LNCaP clone FGC (cell line): ENCODE measurements at regions not wholly inside any gene's neighbourhood (a gene's known extent, or its start where the extent isn't known, plus 50 kb on each side); places are given as distances from the start of the nearest gene placed in this dataset.

Experiments used
- DNase-seq: peaks from one replicate; pipeline ENCODE4 v3.0.0-alpha.2; 2011; ENCODE audit warnings: low read depth
- H3K4me3 ChIP-seq: 2 replicates; pipeline ENCODE4 v1.5.1; 2011; ENCODE audit warnings: mild to moderate bottlenecking, low read depth, low read length, control low read depth
- TF ChIP-seq, protein P1 (sequence below): IDR thresholded peaks from 2 replicates; pipeline ENCODE4 v1.5.1; 2012; ENCODE audit warnings: mild to moderate bottlenecking; ENCODE audit not compliant: control insufficient read depth, insufficient read depth; ENCODE audit errors: extremely low read depth

DNA sequence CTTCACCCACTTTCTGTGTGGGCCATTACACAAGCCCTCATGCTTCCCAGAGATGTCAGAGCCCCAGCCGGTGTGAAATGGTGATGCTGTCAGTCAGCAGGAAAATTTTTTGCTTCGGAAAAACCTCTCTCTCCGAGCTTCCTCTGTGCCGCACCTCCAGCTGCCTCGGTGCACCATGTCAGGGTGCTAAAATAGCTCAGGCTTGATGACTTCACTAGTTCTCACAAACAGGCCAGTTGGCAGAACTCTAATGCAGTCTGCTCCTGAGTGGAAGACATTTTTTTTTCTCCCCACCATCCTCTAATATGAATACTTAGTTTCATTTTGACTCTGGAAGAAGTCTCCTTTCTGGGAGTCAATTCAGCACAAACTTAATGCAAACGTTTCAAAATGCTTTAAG lies 71.3 kb downstream of the KLF12 start:
- no peak for DNase-seq
- no peak overlapping the region for H3K4me3 ChIP-seq
- TF ChIP-seq, protein P1, sequence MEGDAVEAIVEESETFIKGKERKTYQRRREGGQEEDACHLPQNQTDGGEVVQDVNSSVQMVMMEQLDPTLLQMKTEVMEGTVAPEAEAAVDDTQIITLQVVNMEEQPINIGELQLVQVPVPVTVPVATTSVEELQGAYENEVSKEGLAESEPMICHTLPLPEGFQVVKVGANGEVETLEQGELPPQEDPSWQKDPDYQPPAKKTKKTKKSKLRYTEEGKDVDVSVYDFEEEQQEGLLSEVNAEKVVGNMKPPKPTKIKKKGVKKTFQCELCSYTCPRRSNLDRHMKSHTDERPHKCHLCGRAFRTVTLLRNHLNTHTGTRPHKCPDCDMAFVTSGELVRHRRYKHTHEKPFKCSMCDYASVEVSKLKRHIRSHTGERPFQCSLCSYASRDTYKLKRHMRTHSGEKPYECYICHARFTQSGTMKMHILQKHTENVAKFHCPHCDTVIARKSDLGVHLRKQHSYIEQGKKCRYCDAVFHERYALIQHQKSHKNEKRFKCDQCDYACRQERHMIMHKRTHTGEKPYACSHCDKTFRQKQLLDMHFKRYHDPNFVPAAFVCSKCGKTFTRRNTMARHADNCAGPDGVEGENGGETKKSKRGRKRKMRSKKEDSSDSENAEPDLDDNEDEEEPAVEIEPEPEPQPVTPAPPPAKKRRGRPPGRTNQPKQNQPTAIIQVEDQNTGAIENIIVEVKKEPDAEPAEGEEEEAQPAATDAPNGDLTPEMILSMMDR = no peak

DNA sequence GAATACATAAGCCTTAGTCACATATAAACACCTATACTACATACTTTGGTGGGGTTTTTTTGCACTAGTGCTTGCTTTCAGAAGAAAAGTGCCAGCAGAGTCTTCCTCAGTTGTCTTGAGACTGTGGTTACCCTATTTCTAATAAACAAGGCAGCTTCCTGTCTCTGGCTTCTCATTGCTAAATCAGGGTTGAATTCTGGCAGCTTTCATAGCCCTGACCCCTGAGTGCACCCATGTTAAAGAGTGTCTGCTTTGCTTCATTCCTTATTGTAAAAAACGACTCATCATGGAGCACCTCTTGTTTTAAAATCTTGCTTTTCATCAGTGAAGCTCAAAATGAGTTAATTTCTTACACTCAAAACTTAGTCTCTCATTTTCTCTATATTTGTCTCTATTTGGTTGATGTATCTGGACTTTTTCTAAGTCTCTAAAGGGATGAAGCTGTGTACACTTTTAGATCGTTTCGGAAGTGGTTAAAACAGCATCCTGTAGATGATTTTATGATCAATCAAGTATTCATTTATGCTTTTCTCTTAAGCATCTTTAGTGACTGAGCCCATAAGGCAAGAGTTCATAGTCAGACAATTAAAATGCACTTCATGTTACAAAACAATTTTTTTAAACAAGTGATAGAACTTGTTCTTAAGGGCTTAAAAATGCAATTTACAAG lies 72.1 kb downstream of the KLF12 start:
- no peak overlapping the region for H3K4me3 ChIP-seq

DNA sequence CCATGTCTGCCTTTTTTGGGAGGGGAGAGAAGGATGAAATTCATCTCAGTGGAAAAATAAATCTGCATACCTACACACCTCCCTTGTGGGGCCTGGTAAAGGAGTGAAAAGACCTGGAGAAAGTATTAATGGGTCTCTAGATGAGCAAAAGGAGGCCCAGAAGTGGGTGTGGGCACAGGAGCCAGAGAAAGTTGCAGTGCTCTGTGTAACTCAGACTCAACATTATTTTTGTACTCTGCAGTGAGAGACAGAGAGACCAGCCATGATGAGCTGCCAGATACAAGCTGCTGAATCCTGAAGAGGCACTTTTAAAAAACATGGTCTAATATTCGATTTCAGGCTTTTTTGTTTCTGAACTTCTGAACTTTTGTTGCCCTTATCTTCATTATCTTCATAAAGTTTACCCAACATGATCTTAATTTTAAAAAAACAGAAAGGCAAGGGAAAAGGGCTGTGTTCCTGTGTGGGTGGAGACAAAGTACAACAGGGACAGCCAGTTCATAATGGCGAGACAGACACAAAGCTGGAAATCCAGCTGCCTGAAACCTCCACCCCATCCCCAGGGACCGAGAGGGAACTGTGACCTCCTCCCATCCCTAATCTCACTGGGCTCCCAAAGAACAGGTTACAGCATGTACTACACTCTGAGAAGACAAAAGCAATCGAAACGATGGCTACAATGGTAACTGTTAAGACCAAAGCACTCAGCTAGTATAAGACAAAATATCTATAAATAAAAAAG lies 77.2 kb downstream of the KLF12 start:
- TF ChIP-seq, protein P1 = no peak
- no peak overlapping the region for H3K4me3 ChIP-seq

More for the DNA sequence above, 72.1 kb downstream of the KLF12 start:
- DNase-seq = no peak
- TF ChIP-seq, protein P1 = no peak

DNA sequence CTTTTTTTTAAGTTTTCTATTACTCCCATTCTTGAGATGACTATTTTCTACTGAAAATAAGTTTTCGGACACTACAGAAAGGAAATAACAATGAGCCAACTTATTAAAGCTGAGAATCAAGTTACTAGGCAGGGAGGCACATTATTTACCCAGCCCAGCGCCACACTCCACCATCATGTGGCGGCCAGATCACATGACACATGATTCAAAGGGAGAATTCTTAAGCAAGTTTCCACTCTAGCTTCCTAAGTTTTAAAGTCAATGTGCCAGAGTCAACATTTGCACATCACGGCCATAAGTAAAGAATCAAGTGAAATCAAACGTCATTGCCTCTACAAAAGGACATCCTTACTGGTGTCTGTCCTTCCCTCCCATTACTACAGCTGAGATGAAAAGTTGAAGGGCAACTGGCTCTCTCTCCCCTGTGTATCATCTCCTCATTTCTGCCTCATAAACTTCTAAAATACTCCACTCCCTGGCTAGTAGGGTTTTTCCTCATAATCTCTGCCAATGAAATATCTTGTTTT lies 81.7 kb downstream of the KLF12 start:
- DNase-seq = no peak
- TF ChIP-seq, protein P1 = no peak
- H3K4me3 ChIP-seq = no peak overlapping the region

More for the DNA sequence above, 77.2 kb downstream of the KLF12 start:
- no peak for DNase-seq

DNA sequence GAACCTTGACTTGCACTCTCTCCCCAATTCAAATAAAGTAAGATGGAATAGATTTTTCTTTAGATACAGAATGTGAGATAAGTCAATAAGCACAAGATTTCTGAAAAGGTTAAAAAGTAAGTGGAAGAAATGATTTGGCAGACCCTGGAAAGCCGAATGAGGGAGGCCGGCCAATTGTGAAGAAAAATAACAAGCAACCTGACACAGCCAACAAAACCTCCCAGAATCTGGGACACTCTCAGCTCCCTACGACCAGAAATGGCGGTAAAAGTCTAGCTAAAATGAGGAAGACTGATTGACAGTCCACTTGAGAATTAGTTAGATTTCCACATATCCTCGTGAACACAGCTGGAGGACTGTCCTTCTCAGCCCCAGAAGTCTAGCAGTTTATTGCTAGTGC lies 85.4 kb downstream of the KLF12 start:
- TF ChIP-seq, protein P1 = no peak
- no peak for DNase-seq

DNA sequence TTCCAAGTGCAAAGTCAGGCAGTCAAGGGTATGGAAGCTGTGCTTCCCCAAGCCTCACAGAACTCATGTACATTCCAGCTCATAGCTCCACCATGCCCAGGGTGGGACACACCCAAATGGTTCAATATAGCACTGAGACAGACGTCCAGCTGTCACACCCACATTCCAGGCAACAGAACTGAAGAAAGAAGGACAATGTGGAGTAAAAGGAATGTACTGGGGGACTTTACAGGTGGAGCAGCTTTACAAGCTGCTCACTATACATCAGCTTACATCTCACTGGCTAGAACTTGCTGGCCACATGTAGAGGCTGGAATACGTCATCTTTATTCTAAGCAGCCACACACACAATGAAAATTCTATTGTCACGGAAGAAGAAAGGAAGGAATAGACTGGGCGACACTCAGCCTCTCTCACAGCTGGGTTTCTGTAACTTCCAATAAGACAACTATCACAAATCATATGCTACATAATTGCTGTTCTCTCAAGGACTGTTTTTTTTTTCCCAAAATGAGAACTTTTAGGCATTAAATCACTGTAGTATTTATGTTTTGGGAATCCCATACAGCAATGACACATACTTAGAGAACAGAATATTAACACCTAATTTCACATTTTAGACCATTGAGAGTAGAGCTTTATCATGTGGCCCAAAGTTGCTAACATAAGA lies 86.1 kb downstream of the KLF12 start:
- TF ChIP-seq, protein P1 = no peak
- no peak overlapping the region for H3K4me3 ChIP-seq
- DNase-seq = no peak

More for the DNA sequence above, 85.4 kb downstream of the KLF12 start:
- no peak overlapping the region for H3K4me3 ChIP-seq
